ENCODE measurements at regions not wholly inside any gene's neighbourhood (a gene's known extent, or its start where the extent isn't known, plus 50 kb on each side); places are given as distances from the start of the nearest gene placed in this dataset.

GRCh38 chr2:21646345-21646744 is 522.6 kb downstream of the TDRD15 start:
- no peak for DNase-seq

GRCh38 chr2:21650569-21650968 is 526.8 kb downstream of the TDRD15 start:
- DNase-seq = no peak

GRCh38 chr2:21655136-21655535 is 531.4 kb downstream of the TDRD15 start:
- no peak for DNase-seq

GRCh38 chr2:21656330-21657075 is 532.7 kb downstream of the TDRD15 start:
- DNase-seq = no peak

- DNase-seq = no peak
Measured at GRCh38 chr2:21657445-21657844, 533.7 kb downstream of the TDRD15 start.

GRCh38 chr2:21658269-21658668 is 534.5 kb downstream of the TDRD15 start:
- DNase-seq = no peak

- no peak for DNase-seq
Measured at GRCh38 chr2:21658907-21659477, 535.2 kb downstream of the TDRD15 start.

- DNase-seq = no peak
Measured at GRCh38 chr2:21664083-21664482, 540.3 kb downstream of the TDRD15 start.

- DNase-seq = no peak
Measured at GRCh38 chr2:21667638-21668037, 543.9 kb downstream of the TDRD15 start.

- DNase-seq = no peak
Measured at GRCh38 chr2:21668078-21668710, 544.4 kb downstream of the TDRD15 start.

- no peak for DNase-seq
Measured at GRCh38 chr2:21676041-21676440, 552.3 kb downstream of the TDRD15 start.

- no peak for DNase-seq
Measured at GRCh38 chr2:21676676-21677075, 552.9 kb downstream of the TDRD15 start.

- DNase-seq = no peak
Measured at GRCh38 chr2:21683838-21684237, 560.1 kb downstream of the TDRD15 start.

- no peak for DNase-seq
Measured at GRCh38 chr2:21687589-21687988, 563.8 kb downstream of the TDRD15 start.

GRCh38 chr2:21690005-21690404 is 566.2 kb downstream of the TDRD15 start:
- DNase-seq = no peak

- DNase-seq = no peak
Measured at GRCh38 chr2:21693081-21693480, 569.3 kb downstream of the TDRD15 start.

GRCh38 chr2:21694079-21694878 is 570.5 kb downstream of the TDRD15 start:
- no peak for DNase-seq

GRCh38 chr2:21696900-21697299 is 573.1 kb downstream of the TDRD15 start:
- no peak for DNase-seq

GRCh38 chr2:21700644-21701043 is 576.9 kb downstream of the TDRD15 start:
- no peak for DNase-seq

- DNase-seq = no peak
Measured at GRCh38 chr2:21710031-21710430, 586.3 kb downstream of the TDRD15 start.

GRCh38 chr2:21710496-21710895 is 586.7 kb downstream of the TDRD15 start:
- DNase-seq = no peak

GRCh38 chr2:21715887-21716286 is 592.1 kb downstream of the TDRD15 start:
- no peak for DNase-seq

- DNase-seq = no peak
Measured at GRCh38 chr2:21727101-21727500, 603.3 kb downstream of the TDRD15 start.

- DNase-seq = no peak
Measured at GRCh38 chr2:21728133-21728532, 604.4 kb downstream of the TDRD15 start.
